DMS53 (cell line): ENCODE measurements at regions not wholly inside any gene's neighbourhood (a gene's known extent, or its start where the extent isn't known, plus 50 kb on each side); places are given as distances from the start of the nearest gene placed in this dataset.

Experiments
- DNase-seq: peaks from one replicate; lab custom pipeline; 2025; lab: John Stamatoyannopoulos, UW

DNA sequence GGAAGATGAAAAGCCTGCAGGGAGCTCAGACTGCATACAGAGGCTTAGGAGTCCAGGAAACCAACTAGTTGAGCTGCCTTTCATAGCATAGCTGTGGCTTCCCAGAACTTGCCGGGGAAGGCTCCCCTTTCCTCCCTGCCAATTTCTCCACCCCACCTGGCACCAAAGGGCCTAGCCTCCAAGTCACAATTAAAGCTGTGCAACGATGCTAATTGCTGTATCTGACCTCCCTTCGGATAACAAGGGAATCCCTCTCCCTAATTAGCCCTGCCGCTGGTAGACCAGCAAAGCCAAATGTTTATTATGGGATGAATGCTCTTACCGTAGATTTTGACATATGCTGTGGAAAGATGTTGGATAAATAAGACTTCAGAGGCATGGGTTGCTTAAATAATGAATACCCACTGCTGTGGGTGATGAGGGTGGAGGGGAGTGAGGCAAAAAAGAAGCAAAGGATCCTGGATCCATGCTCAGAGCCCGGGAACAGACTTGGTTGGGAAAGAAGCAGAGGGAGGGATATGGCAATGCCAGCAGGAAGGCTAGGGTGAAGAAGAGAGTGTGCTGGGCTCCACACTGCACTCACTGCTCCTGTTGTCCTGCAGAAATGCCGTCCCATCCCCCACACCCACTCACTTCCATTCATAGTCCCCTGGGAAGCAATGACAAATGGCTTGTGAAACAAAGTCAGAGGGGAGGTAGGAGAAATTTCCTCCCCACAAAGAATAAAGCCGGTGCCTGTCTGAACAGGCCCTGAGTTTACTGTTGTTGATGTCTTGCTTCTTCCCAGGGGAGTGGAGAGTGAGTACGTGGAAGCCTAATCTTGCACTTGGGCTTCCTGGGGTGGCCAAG, 608.1 kb upstream of the CADM1 start:
- no peak for DNase-seq

DNA sequence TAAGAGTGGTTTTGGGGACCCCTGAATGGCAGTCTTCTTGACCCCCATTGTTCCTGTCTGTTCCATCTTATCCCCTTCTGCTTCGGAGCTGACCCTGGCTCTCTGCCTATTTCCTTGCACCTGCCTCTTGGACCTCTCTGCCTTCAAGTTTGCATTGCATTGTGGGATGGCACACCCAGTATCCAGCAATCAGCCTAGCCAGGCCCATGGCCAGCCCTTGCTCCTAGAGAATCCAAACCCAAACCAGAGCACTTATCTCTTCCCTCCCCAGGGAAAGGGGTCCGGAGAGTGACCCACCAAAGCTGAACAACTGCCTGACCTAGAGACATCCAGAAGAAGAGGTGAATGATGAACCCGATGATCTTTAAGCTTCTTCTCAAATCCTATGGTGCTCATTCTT, 607.3 kb upstream of the CADM1 start:
- DNase-seq: no peak

DNA sequence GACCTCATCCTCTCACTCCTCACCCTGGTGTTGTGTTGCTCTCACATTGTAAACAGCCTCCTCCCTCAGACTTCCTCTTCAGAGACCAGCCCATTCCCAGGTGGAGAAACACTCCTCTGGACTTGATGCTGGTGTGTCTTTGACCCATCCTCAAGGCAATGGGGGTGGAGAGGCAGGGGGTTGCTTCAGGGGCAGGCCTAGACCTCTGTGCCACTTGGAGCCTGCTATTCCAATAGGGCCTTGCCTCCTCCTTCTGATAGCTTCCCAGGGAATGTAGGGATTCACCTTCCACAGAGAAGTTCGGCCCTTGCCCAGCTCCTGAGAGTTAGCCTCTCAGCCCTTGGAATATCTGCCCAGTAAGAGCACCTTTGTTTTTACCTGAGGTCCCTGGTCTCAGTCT, 606.6 kb upstream of the CADM1 start:
- DNase-seq: peak; percentile 38

DNA sequence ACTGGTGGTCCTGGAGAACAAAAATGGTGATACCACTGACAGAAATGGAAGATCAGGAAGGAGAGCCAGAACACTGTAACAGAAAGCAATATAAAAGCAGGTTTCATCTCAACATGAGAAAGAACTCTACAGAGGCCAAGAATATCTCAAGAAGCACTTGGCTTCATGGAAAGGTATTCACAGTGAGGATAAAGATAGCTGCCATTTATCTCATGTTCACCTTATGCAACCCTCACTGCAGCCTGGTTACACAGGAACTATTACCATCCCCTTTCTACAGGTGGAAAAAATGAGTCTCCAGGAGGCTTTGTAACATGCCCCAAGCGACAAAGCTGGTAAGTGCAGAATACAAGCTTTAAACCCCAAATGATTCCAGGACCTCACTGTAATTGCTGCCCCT, 606.1 kb upstream of the CADM1 start:
- DNase-seq: no peak

DNA sequence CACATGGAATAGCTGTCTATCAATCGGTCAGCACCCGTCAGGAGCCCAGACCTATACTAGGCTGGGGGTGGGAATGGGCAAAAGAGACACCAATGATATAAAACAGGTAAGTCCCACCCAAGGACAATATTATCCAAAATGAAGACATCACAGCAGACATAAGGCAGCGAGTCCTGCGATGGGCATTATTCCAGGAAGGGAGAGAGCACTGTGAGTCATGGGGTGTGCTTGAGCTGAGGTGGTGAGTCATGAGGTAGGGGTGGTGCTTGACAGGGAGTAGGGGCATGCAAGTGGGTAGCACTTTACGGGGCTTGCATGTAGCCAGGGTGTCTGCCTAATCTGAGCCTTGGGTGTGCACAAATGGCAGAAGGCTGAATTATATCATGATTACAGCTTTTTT, 605.0 kb upstream of the CADM1 start:
- DNase-seq: peak; percentile 82

DNA sequence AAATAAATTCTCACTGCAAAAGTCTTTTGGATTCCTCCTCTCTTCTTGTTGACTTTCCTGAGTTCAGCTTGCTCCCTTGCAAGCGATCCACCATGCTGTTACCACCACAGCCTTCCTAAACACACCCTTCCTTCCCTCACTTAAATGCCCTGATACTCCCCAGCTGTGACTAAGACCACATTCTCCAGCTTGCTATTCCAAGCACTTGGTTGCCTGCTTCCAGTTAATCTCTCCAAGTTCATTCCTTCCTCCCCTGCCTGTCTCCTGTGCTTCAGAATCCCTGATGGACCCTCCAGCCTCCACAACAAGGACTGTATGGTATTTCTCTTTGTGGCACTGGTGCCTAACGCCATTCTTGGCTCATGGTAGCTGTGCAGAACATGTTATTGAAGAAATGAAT, 603.9 kb upstream of the CADM1 start:
- no peak for DNase-seq

DNA sequence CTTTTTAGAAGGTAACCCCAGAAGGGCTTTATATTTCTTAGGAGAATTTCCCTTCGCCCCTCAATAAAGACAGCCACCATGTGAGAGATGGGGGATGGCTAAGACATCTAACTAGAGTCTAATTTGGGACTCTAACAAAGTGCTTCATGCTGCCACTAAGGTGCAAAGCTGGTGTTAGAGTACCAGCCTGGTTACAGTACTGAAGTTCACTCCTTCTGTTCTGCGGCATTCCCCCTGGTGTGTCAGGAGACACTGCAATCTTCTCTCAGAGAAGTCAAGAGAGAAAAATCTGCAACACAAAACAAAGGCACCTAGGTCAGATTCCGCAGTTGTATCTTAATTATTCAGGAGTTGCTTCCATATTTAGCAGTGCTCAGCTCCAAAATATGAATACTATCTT, 603.0 kb upstream of the CADM1 start:
- no peak for DNase-seq

DNA sequence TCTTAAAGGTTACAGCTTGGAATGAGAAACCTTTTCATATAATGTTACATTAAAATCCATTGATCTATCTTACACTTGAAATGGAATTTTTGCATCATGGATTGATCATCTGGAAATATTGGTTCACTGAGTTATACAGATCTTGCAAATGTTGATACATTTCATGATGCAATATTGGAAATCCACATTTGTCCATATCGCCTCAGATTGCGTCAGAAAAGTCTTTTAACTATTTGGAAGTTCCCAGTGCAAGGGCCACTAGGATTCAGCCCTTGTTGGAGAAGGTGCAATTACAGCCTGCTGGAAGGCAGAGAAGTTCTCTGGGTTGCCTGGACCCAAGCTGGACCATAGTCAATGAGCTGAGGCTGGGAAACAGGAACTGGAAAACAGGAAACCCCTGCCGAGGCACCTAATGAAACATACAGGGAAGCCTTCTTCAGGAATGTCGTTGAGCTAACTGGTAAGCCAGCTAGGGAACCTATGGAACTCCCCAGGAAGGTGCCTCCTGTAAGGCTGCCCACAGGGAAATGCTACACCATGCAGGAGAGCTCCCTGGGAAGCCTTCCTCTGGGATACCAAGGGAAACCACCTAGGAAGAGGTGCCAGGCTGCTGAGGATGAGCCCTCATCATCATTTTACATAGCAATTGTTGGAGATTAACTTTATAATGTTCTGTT, 600.4 kb upstream of the CADM1 start:
- peak; percentile 67 for DNase-seq

DNA sequence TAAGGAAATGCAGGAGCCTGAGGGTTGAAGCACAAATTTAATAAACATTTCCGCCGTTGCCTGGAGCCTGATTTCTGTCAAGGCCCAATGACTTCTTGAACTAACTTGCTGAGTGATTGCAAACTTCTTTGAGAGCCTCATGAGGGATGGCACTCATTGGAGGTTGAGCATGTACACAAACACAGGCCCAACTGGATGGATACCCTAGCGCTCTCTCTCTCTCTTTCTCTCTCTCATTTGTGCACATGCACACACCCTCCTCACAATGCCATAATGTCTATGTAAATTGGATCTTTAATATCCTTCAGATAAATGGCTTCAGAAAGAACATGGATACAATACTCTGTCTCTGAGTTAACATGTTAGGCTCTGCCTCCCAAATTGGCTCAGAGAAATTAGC, 597.7 kb upstream of the CADM1 start:
- DNase-seq: no peak

DNA sequence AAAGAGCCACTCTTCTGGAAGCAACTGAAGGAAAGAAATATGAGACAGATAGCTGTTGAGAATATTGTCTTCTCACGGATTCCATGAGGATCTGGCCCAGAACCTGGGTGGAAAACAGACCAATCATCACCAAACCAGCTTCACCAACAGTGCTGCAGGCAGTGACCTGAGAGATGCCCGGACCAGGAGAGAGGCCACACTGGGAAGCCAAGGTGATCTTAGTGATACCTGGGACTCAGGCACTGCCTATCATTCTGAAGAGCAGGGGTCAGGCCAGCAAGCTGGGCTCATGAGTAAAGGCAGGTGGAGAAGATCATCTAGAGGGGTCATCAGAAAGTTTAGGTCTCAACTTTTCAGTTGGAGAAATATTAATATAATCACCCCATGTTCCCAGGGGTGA, 595.8 kb upstream of the CADM1 start:
- no peak for DNase-seq

DNA sequence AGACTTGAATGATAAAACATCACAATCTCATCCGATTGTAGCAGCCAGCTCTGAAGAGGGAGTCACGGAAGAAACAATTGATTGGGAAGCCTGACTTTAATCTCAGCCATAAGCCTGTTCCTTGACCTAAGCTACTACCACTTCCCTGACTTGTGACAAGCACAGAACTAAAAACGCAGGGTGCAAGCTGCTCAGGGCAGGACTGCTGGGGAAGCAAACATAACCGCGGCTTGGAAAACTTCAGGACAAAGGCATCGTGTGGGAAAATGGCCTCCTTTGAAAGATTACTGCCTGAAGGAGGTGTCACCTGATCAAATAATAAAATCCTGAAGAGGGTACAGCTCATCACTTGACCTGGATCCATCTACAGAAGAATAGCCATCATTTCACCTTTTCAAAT, 595.3 kb upstream of the CADM1 start:
- peak; percentile 36 for DNase-seq

DNA sequence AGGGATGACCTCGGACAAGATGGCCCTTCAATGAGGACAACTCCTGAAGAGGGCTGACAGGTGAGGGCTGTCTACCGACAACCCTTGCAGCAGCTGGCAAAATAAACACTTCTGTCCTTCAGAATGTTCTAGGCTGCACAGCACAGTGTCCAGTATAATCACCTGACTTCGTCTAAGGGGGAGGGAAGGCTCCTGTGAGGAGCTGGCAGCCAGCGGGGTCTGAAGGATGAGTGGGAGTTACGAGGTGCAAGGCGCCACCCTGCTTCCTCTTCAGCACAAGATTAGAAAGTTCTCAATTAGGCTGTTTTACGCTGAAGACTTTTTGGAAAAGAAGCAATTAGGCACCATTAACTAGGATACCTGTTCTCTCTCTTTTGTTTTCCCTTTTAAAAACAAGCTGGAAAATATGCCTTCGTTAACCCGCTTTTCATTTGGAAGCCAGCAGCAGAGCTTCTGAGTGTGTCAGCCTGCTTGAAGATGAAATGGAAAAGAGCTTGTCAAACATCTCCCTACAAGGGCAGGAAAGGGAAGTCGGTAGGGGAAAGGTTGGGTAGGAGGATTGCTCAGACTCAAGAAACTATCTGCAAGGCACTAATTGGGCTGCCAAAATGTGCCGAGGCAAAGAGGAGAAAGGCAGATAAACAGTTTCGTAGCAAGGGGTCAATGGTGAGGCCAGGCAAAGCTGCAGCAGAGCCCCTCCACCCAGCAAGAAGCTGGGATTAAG, 592.2 kb upstream of the CADM1 start:
- no peak for DNase-seq

DNA sequence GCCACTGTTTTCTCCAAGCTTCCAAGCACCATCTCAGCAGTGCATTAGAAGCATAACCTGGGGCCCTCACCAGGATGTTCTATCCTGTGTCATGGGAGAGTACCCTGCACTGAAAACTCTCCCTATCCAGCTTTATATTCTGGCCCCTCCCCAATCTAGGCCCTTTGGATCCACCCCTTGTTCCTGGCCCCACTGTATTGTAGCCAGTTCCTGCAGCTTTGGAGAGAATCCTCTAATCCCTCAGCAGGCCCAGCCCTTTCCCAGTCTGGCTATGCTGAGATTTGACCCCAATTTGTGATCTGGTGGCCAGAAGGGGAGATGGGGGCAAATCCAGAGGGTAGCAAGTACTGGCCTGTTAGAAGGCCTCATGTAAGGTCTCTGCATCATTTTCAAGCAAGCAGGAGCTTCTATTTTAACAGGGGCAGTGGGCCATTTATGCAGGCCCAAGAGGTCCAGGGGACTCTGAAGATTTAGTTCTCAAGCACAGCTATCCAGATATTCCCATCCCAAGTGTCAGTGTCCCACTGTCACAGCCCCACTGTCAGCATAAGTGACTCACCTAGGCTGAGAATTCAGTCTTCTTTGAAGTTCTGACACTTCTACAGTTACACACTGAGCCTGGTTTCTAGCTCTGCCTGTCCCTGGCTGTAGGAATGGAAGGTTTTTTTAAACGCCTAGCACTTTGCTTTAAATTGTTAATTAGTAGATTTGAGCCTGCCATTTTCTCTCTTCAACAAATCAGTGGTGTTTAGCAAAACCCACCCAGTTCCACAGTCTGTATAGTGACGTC, 589.5 kb upstream of the CADM1 start:
- DNase-seq: peak; percentile 16

DNA sequence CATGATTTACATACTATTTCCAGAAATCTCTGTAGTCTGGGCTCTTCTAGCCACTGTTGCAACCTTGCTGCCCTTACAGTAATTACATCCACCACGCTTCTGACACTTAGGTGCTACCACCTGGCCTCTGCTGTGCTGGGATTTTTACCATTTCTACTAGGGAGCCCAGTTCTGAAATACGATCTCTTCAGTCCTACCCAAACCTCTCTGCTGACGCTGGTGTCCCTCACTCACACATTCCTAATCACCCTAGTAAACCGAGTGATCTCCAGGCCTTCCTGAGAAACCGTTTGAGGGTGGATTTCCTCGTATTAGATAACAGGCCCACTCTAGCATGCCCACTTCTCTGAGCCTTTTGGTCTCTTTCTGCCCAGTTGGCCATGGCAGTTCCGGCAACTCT, 588.9 kb upstream of the CADM1 start:
- no peak for DNase-seq

DNA sequence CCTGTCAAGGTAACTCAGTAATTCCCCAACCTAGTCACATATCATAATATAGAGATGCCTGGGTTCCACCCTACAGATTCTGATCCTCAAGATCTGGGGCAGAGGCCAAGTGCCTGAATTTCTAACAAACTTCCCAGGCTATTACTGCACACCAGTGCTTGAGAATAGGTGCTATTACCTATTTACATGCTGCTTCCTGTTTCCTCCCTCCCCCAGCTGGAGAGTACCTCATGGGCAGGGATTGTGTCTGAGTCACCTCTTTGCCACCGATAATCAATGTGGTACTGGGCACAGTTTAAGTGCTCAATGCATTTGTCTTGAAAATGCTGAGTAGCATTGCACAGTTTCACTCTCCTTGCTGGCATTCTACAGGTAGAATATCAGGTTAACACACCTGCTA, 582.2 kb upstream of the CADM1 start:
- peak; percentile 75 for DNase-seq

DNA sequence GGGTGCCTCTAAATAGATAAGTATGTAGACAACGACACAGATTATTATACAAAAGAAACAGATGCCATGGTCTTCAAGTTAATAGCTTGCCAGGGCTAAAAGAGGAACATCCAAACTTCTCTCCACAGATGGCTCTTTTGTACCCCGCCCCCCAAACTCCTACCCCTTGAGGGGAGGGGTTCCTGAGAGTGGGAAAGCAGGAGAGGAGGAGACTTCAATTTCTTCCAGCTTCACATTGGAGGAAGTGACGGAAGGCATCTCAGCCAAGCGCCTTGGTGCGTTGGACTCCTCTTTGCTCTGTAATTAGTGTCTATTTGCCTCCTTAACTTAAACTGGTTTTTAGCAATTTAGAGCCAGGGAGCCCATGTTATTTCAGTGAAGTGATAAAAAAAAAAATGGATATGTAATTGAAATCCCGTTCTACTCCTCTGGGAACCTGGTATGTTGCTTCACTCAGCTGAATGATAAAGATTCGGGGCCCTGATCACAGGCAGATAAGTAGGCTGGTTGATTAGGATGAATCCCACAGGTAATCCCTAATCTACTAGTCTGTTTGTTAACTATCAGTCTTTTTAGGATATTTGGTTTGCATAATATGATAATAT, 580.9 kb upstream of the CADM1 start:
- no peak for DNase-seq

DNA sequence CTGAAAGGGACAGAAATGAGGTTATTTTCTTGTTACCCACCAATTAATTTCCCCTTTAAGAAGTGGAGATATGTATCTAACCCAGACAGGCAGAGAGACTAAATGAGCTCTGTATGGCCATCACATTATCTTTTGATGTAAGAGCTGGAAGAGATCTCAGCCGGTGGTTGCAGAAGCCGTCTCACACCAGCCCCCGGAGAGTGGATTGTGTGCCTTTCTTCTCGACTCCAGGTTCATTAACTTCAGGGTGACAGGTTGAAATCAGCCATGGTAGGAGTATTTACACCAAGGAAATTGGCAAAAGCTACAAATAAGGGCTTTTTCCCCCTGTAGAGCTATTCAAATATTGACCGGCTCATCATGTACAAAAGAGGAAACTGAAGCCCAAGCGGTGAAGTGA, 580.3 kb upstream of the CADM1 start:
- peak; percentile 66 for DNase-seq

DNA sequence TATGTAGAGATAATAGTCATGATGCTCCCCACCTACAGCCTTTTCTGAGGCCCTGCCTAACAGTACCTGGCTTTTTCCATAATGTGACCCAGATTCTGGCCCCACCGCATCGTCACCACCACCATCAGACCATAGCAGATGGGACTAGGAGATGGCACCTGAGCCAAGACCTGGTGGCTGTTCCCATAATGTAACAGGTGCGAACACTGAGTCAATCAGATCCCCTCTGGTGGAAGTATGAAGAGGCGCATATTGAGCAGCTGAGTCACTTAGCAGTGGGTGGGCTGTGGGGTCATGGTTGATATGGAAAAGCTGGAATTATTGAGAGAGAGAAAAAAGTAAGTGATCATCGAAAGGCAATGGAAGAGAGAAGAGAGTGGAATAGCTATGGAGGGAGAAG, 578.0 kb upstream of the CADM1 start:
- no peak for DNase-seq

DNA sequence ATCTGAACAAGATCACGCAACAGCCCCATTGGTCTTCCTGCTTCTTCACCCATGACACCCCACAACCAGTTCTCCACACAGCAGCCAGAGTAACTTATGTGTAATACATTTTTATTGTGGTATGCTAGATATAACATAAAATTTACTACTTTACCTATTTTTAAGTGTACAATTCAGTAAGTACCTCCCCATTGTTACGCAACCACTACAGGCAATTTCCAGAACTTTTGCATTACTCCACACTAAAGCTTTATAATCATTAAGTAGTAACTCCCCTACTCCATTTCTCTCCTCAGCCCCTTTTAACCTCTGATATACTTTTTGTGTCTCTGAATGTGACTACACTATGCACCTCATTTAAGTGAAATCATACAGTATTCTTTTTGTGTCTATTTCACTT, 575.4 kb upstream of the CADM1 start:
- no peak for DNase-seq

DNA sequence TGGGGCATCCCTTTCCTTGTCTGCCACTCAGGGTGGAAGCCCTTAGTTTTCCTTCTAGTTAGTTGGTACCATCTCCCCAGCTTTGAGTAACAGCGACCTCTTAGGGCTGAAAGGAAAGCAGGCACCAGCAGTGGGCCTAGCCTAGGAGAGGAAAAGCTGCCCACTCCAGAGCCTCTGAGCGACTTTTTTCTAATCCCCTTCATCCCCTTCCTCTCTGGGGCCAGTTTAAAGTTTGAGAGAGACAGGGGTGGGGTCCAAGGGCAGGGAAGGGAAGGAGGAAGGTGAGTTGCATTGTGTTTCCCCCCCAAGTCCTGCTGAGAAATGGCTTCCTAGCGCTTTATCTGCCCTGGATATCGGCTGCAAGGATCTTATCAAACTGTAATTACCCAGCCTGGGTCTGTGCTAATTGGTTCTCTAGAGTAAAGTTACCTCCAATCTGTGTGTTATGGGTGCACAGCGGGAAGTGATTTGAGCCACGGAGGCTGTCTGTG, 573.9 kb upstream of the CADM1 start:
- DNase-seq: peak; percentile 95

DNA sequence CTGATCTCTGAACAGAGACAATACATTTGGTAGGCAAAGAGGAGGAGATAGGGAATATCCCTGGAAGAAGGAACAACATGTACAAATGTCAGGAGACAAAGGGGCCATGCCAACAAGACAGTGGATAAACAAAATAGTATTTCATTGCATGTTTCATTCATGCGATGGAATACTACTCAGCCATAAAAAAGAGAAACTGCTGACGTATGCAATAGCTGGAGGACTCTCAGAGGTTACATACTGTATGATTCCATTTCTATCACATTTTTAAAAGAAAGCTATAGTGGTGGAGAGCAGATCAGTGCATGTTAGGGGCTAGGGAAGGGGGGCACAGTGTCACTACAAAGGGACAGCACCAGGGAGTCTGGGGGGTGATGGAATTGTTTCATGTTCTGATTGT, 572.9 kb upstream of the CADM1 start:
- DNase-seq: no peak
